Duodenal mucosa (tissue), 2 donors: ENCODE measurements at regions not wholly inside any gene's neighbourhood (a gene's known extent, or its start where the extent isn't known, plus 50 kb on each side); places are given as distances from the start of the nearest gene placed in this dataset.

ENCODE experiments used
- H3K27ac ChIP-seq: one replicate; pipeline ENCODE4 v1.7.0; 2013; ENCODE audit warnings: low read depth, low read length
- H3K27me3 ChIP-seq, 2 donors: one replicate each; pipeline ENCODE4 v1.7.0; 2013; ENCODE audit warnings: low read length in 2 of 2, control low read depth in 1 of 2; ENCODE audit not compliant: insufficient read depth in 2 of 2, control insufficient read depth in 1 of 2
- H3K36me3 ChIP-seq, 2 donors: one replicate each; pipeline ENCODE4 v1.7.0; 2013; ENCODE audit warnings: low read length in 2 of 2, control low read depth in 1 of 2; ENCODE audit not compliant: insufficient read depth in 2 of 2, control insufficient read depth in 1 of 2
- H3K4me1 ChIP-seq, 2 donors: one replicate each; pipeline ENCODE4 v1.7.0; 2013; ENCODE audit warnings: low read length in 2 of 2, control low read depth in 1 of 2; ENCODE audit not compliant: insufficient read depth in 2 of 2, control insufficient read depth in 1 of 2
- H3K4me3 ChIP-seq, 2 donors: one replicate each; pipeline ENCODE4 v1.7.0; 2013; ENCODE audit warnings: low read length in 2 of 2, low read depth in 1 of 2
- H3K9ac ChIP-seq, 2 donors: one replicate each; pipeline ENCODE4 v1.7.0; 2013; ENCODE audit warnings: low read length in 2 of 2, low read depth in 1 of 2
- H3K9me3 ChIP-seq, 2 donors: one replicate each; pipeline ENCODE4 v1.7.0; 2013; ENCODE audit warnings: low read length in 2 of 2, control low read depth in 1 of 2; ENCODE audit not compliant: control insufficient read depth in 1 of 2

DNA sequence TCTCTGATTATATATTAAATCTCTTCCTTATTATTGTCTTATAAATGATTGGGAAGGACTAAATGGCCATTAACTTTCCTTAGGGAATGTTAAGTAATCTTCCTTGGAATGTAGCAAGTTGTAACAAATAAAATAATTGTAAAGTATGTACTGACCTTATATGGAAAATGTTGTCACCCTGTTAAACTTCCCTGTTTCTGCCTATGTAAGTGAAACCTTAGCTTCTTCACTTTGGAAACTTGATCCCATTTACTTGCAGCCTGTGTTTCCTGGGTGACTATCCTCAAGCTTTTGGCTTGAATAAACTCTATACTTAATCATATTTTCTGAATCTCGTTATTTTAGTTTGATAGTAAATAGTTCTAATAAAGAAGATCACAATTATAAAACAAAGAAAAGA, 519.5 kb upstream of the PTCHD4 start:
- Histone ChIP-seq H3K4me1 (no peaks in the 10 kb centered on the region), H3K9ac (no peak overlapping the region), H3K4me3 (no peak overlapping the region), H3K27me3 (no peaks in the 10 kb centered on the region), H3K27ac (no peak overlapping the region), H3K36me3 (no peaks in the 10 kb centered on the region), H3K9me3 (no peaks in the 10 kb centered on the region)

DNA sequence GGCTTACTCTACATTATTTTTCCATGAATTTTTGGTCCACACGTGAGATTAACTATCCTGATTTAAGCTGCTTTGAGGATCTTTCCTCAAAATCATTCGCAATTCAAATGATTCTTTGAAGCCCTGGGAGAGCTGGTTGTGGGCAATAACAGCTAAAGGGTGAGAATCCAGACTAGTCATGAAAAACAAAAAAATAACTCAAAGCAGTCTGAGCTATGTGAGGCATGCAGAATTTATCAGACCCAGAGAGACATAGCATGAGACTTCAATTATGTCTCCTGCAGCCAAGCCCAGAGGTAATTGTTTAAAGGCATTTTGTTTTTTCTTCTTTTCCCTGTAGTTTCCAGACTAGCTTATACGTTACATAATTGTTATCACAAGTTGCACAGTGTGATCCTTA, 517.3 kb upstream of the PTCHD4 start:
- Histone ChIP-seq H3K27me3 (no peaks in the 10 kb centered on the region), H3K36me3 (no peaks in the 10 kb centered on the region), H3K9me3 (no peaks in the 10 kb centered on the region), H3K27ac (no peak overlapping the region), H3K4me3 (no peak overlapping the region), H3K4me1 (no peaks in the 10 kb centered on the region), H3K9ac (no peak overlapping the region)

DNA sequence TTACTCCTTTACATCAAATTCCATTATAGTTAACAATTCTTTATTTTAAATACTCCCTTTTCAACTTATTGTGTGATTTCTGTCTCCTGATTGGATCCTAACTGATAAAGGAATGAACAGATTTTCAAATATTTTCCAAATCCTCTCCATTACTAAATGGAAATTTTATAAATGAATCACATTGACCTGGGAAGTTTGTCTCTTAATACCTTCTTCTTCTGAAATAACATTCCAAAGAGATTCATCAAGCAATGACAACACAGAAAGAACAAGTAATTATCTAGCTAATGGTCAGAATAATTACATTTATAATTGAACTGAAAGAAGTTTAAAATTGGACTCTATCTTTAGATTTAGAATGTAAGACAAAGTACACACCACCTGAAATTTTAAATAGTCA, 515.4 kb upstream of the PTCHD4 start:
- H3K9ac ChIP-seq, result no peak overlapping the region
- no peaks in the 10 kb centered on the region for H3K36me3 ChIP-seq
- no peaks in the 10 kb centered on the region for H3K4me1 ChIP-seq
- no peak overlapping the region for H3K27ac ChIP-seq
- peaks cover 0 to 5% of the 10 kb centered on the region in 2 donors for H3K9me3 ChIP-seq
- H3K4me3 ChIP-seq, result no peak overlapping the region
- H3K27me3 ChIP-seq, result no peaks in the 10 kb centered on the region

DNA sequence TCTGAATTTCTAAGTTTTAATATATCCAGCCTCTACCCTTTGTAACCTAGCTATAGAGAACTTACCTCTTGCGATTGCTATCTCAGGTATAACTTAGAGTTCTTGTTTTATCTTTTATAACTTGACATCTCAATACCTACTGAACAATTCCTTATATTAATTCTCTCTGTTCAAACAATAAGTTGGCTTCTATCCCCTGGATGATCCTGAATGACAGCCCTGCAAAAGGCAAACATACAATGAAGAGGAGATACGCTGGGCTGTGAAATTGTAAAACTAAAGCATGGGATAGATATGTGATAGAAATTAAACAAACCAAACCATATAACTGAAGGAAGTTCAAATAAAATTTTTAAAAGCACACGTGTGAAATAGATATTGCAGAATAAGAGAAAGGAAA, 513.6 kb upstream of the PTCHD4 start:
- Histone ChIP-seq H3K4me3 (no peak overlapping the region), H3K27me3 (no peaks in the 10 kb centered on the region), H3K27ac (no peak overlapping the region), H3K9me3 (peaks cover 0 to 5% of the 10 kb centered on the region in 2 donors), H3K9ac (no peak overlapping the region), H3K36me3 (no peaks in the 10 kb centered on the region), H3K4me1 (no peaks in the 10 kb centered on the region)

DNA sequence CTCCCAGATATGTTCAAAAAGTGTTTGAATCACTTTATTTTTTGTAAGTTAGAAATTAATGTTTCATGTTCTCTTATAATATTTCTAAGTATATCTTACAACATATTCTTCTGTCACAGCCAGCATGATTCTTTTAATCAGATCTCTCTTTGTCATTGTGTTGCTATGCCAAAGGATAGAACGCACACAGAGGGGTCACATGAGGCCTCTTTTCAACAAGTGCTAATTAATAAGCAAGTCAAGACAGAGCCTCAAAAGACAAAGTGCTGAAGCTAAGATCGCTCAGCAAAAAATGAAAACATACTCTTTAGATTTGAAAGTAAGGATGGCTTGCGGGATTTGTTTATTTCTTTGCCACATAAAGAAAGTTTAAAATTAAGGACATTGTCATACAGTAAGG, 508.8 kb upstream of the PTCHD4 start:
- no peak overlapping the region for H3K4me3 ChIP-seq
- H3K9me3 ChIP-seq, result peaks cover 2 to 5% of the 10 kb centered on the region in 2 donors
- H3K27me3 ChIP-seq, result no peaks in the 10 kb centered on the region
- no peak overlapping the region for H3K9ac ChIP-seq
- H3K27ac ChIP-seq, result no peak overlapping the region
- H3K4me1 ChIP-seq, result no peaks in the 10 kb centered on the region
- H3K36me3 ChIP-seq, result no peaks in the 10 kb centered on the region

DNA sequence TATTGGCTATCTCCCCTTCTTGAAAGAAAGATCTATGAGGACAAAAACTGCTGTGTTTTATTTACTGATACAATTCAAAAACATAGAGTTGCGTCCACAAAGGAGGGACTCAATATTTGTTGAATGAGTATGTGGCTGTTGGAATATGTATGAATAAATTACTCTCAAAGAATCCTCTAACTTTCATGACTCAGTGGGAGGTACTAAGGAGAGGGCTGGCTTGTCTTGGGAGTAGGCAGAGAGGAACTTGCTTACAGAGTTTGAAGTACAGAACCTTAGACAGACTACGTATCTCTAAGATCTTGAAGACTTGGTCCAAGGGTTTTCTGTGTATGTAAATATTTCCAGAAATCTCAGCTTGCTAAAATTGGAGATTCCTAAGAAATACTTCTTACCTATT, 504.0 kb upstream of the PTCHD4 start:
- Histone ChIP-seq H3K36me3 (no peaks in the 10 kb centered on the region), H3K27ac (no peak overlapping the region), H3K4me3 (no peak overlapping the region), H3K9ac (no peak overlapping the region), H3K4me1 (no peaks in the 10 kb centered on the region), H3K9me3 (peaks cover 0 to 5% of the 10 kb centered on the region in 2 donors), H3K27me3 (no peaks in the 10 kb centered on the region)

DNA sequence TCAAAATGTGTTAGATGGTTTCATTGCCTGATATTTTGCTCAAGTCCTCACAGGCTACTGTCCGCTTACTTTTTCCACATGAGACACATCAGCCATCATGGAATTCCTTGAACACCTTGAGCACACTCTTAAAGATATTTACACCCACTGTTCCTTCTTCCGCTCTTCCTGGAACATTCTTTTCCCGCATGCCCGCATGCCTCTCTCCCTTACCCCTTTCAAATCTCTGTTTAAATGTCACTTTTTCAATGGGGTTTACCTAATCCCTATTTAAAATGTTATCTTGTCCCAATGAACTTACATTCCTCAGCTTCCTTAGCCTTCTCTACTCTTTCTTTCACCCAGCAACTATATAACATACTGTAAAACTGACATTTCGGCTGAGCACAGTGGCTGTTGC, 503.3 kb upstream of the PTCHD4 start:
- Histone ChIP-seq H3K9ac (no peak overlapping the region), H3K4me1 (no peaks in the 10 kb centered on the region), H3K4me3 (no peak overlapping the region), H3K27ac (no peak overlapping the region), H3K9me3 (peaks cover 0 to 5% of the 10 kb centered on the region in 2 donors), H3K27me3 (no peaks in the 10 kb centered on the region), H3K36me3 (no peaks in the 10 kb centered on the region)

DNA sequence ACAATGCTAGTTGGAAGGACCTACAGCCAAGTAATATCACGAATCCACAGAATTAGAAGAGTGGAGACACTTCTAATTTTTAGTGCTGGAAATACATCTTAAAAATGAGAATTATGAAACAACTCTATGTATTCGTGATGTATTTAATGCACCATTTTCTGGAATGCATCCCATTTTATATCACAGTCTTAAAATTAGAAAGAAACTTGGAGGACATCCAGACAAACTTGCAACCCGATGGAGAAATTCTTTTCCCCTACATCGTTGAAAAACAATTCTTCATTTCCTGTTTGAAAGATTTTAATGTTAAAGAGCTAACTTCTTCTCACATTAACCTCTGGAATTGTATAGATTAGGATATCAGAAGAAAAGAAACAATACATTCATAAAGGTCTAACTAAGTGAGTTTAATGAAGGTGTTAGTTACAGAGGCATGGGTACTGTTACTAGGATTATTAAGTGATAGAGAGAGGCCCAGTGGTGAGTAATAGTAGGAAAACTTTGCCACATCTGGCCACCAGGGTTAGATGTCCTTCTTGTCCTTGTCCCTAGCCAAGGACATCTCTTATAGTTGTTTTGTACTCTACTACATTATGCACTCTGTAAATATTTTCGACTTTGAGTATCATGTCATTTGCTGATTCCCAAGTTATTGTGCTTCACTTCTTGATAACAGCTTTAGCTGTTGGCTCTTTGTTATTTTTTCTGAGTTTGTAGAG, 502.4 kb upstream of the PTCHD4 start:
- H3K4me1 ChIP-seq, result no peaks in the 10 kb centered on the region
- no peaks in the 10 kb centered on the region for H3K27me3 ChIP-seq
- H3K27ac ChIP-seq, result no peak overlapping the region
- H3K36me3 ChIP-seq, result no peaks in the 10 kb centered on the region
- no peak overlapping the region for H3K4me3 ChIP-seq
- H3K9me3 ChIP-seq, result peaks cover 0 to 5% of the 10 kb centered on the region in 2 donors
- no peak overlapping the region for H3K9ac ChIP-seq

DNA sequence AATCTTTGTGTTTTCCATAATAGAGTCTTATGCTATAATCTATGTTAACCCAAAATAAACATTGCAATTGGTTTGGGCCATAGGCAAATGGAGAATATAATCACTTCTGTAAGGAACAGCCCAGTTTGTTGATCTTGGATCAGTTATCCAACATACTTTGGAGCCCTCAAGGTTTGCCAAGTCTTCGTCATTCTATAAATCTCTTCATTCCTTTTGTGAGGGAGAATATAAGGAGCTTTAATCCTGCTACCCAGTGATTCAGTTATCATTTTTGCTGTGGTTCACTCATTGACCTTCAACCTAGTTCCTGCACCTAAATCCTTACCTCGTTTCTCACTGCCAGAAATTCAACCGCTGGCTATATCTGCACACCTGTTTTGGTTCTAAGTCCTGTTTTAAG, 500.3 kb upstream of the PTCHD4 start:
- H3K4me1 ChIP-seq, result no peaks in the 10 kb centered on the region
- no peak overlapping the region for H3K27ac ChIP-seq
- H3K9me3 ChIP-seq, result peaks cover 0 to 3% of the 10 kb centered on the region in 2 donors
- H3K4me3 ChIP-seq, result no peak overlapping the region
- H3K9ac ChIP-seq, result no peak overlapping the region
- no peaks in the 10 kb centered on the region for H3K36me3 ChIP-seq
- no peaks in the 10 kb centered on the region for H3K27me3 ChIP-seq

DNA sequence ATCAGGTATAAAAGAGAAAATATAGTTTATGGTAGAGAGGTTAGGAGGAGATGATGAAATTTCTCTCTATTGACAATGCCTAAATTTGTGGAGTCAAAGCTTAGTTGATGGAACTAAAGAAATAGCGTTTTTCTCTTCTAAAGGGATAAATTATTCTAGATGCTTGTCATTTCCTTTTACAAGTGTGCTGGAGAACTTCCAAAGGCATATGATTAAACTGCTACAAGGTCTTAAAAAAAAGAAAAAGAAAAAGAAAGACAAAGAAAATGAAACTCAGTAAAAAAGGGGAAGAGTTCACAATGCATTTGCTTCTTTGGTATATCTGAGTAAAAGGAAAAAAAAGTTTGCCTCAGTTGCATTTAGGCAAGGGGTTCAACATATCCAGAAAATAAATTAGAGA, 499.8 kb upstream of the PTCHD4 start:
- Histone ChIP-seq H3K27me3 (no peaks in the 10 kb centered on the region), H3K36me3 (no peaks in the 10 kb centered on the region), H3K27ac (no peak overlapping the region), H3K4me3 (no peak overlapping the region), H3K9me3 (peaks cover 0 to 3% of the 10 kb centered on the region in 2 donors), H3K4me1 (no peaks in the 10 kb centered on the region), H3K9ac (no peak overlapping the region)

DNA sequence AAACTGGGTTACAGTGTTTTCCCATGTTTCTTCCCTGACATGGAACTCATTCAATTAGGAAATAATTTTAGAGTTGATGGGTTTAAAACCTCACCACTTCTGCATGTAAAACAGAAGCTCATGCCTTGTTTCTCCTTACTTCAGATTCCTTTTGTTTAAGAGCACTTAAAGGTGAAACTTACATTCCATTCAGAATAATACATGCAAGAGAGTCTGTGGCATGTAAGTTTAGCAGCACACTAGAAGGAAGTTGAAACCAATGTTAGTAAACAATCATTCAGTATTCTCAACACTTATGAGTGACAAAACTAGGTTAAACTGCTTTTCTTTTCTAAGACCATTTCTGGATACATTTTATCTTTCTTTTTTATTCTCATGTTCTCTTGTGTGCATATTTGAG, 495.6 kb upstream of the PTCHD4 start:
- H3K9me3 ChIP-seq, result peaks cover 0 to 8% of the 10 kb centered on the region in 2 donors
- no peaks in the 10 kb centered on the region for H3K4me1 ChIP-seq
- H3K9ac ChIP-seq, result no peak overlapping the region
- no peak overlapping the region for H3K27ac ChIP-seq
- H3K36me3 ChIP-seq, result no peaks in the 10 kb centered on the region
- H3K4me3 ChIP-seq, result no peak overlapping the region
- no peaks in the 10 kb centered on the region for H3K27me3 ChIP-seq
